ENCODE measurements at regions not wholly inside any gene's neighbourhood (a gene's known extent, or its start where the extent isn't known, plus 50 kb on each side); places are given as distances from the start of the nearest gene placed in this dataset.

DNA sequence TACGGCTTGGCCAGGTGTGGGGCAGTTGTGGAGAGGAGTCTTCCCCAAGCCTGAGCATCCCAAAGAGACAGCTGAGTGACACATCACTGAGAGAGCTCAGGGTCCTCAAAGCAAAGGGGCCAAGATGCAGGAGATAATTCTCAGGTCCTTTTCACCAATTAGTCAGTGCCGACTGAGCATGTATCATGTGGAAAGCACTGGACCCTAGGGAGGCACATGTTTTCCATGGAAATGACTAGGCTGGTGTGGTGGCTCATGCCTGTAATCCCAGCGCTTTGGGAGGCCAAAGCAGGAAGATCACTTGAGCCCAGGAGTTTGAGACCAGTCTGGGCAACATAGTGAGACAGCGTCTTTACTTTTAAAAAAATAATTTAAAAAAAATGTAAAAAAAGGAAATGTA is 67.3 kb upstream of the PRPS1 start:
- DNase-seq (ENCODE audit: low read depth) = no peak

- DNase-seq (ENCODE audit: low read depth) = no peak
Measured at GRCh38 chrX:107561468-107562215, 66.7 kb upstream of the PRPS1 start.

GRCh38 chrX:107562482-107562881 is 65.8 kb upstream of the PRPS1 start:
- DNase-seq (ENCODE audit: low read depth) = no peak

- DNase-seq (ENCODE audit: low read depth) = no peak
Measured at GRCh38 chrX:107563824-107564223, 64.5 kb upstream of the PRPS1 start.

DNA sequence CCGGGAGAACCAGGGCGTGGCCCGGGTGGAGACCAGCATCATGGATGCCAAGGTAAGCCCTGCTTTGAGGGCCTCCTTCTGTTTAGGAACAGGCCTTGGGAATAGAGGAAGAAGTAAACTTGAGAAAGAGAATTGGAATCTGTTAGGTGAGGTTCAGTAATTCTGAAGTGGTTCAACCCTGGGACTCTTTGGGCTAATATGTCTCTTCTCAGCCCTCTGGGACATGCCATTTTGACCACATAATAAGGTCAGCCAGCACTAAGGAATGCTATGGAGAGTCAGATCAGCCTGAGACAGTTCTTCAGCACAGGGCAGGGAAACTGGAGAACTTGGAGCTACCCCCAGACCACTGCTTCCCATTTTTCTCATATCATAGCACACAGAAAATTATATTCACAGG is 63.3 kb upstream of the PRPS1 start:
- DNase-seq (ENCODE audit: low read depth) = no peak

DNA sequence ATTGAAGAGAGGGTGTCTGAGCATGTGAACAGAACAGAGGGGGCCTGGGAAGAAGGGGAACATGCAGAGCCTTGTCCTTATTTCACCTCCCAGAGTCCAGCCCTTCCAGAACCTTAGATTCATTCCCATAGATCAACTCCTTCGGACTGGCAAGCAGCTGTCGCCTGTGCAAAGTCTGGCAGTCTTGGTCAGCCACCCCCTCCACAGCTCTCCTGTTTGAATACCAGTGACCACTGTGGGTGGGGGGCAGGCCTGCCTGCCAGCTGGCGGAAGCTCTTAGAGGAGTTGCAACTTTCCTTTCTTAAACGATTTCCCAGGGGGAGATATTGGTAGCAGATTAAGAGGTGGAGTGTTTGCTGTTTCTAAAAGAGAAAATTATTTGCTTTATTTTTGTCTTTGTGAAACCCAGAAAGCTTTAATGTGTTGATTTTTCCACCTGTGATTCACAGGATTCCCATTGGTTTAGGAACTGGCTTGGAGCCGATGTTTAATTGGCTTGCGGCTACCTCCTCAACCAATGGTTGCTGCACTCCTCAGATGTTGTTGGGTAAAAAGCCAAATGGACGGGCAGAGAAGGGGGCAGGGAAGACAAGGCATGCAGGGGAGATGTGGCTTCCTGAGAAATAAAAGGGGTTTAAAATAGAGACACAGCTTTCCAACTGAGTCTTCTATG is 62.2 kb upstream of the PRPS1 start:
- DNase-seq (ENCODE audit: low read depth) = no peak

GRCh38 chrX:107566604-107567262 is 61.6 kb upstream of the PRPS1 start:
- no peak for DNase-seq (ENCODE audit: low read depth)

DNA sequence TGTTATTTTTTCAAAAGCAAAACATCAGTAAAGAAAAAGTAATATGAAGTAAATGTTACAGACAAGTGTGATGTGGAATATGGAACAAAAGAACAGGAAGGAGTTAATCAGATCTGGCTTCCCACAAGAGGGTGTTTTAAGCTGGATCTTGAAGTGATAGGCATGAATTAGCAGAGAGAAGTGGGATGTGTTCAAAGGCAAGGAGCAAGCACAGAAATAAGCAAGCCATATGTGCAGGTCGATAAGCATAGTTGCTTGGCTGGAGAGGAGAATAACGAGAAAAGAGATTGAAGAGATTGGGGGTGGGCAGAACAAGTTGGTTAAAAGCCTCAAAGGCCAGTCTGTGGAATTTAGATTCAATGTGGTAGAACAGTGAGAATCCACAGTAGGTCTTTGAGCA is 60.9 kb upstream of the PRPS1 start:
- DNase-seq (ENCODE audit: low read depth) = no peak

DNA sequence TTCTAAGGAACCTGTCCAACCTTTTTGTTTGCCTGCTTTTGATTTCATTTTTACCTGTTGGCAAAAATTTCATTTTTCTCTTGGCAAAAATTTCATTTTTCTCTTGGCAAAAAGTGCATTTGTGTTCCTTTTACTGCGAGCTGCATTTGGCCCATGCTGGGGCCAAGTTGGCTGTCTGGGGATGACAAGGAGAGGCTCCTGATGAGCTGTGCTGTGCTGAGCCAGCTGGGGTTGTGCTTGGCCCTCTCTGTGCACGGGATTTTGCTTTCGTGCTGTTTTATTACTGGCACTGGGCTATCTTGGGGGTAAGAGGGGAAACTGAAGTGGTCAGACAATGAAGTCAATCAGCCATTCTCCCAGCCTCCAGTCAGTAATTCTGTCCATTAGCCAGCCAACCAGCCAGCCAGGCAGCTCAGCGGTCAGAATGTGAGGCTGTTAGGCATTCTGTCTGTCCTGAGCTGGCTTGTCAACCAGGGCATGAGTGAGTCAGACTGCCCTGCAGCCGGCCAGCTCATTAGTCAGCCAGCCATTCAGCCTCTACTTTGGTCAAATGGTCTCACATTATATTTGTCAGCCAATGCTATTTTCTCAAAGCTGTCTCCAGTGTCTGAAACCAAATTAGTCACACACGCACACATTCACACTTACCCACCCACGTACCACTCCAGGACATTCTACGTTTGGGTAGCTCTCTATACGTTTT is 56.9 kb upstream of the PRPS1 start:
- DNase-seq (ENCODE audit: low read depth) = no peak

GRCh38 chrX:107573016-107573415 is 55.3 kb upstream of the PRPS1 start:
- DNase-seq (ENCODE audit: low read depth) = no peak

DNA sequence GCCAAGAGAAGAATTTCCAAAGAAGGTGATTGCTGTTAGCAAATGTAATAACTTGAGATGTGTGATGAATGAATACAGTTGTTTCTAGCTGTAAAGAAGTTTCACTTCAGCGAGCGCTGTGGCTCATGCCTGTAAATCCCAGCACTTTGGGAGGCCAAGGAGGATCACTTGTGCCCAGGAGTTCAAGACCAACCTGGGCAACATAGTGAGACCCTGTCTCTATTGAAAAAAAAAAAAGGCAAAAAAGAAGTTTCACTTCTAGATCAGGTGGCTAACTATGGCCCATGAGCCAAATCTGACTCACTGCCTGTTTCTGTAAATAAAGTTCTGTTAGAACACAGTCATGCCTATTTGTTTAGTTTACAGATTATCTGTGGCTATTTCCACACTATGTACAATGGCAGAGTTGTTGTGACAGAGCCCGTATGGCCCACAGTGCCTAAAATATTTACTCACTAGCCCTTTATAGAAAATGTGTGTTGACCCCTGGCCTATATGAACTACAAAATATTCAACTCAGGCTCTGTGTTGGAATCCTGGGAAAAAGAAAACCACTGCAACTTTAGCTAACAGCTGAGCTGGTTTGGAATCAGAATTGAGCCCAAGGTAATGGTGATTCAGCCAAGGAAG is 54.1 kb upstream of the PRPS1 start:
- DNase-seq (ENCODE audit: low read depth) = no peak

DNA sequence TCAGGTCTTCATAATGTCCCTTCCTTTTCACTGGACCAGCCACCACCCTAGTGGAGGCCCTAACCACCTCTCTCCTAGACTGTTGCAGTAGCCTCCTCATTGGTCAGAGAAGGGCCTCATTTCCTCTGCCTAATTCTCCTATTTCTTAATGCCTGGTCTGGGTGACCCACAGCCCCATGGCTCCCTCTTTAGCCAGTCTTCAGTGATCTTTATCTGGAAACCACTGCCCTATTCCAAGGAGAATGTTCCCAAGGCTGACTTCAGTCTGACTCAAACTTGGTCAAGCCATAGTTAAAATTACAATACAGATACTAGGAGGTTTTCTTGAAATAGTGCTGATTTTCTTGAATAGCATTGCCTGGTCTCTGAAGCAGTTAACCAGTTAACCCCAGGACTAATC is 53.6 kb upstream of the PRPS1 start:
- no peak for DNase-seq (ENCODE audit: low read depth)

DNA sequence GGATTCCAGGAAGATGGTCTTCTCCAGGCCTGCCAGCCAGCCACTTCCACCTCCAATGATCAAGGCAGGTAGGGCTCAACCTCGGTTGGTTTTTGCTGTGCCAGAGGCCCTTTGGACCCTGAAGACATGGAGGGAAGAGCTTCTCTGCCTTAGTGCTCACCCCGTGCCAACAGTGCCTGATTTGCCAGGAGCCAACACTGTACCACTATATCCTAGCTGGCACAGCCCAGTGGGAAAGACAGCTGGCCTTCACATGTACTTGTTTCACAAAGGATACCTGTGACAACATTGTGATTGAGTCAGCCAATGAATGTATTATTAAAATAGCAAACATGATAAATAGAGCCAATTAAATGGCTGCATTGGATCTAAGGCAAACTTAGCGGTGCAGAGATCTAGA is 51.9 kb upstream of the PRPS1 start:
- no peak for DNase-seq (ENCODE audit: low read depth)

DNA sequence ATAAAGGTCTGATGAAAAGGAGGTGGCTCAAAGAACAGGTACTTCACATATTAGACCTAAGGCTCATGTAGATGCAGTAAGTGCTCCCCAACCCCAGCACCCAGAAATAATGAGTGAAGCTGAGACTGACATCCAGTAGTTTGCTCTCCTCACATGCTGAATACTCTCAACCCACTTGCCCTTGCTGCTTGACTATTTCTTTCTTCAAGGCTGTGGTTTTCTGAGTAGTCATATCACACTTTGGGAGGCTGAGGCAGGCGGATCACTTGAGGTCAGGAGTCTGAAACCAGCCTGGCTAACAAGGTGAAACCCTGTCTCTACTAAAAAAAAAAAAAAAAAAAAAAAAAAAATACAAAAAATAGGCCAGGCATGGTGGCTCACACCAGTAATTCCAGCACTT is 51.5 kb upstream of the PRPS1 start:
- no peak for DNase-seq (ENCODE audit: low read depth)

DNA sequence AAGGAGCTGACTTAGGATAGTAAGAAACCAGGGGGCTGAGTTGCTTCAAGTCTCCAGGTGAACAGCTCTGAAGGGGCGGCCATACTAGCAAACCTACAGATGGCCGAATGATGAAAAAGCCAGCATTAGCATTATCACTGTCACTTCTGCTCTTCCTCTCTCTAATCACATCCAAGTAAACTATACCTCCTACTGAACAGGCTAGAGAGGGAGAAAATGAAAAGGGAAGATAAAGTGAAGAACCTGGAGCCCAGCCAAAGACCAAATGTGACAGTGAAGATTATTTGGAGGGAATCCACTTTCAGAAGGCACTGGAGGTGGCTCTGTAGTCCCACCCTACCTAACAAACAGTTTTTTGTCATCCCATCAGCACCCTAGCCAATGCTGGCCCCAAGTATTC is 50.4 kb upstream of the PRPS1 start:
- no peak for DNase-seq (ENCODE audit: low read depth)
